ENCODE measurements at regions not wholly inside any gene's neighbourhood (a gene's known extent, or its start where the extent isn't known, plus 50 kb on each side); places are given as distances from the start of the nearest gene placed in this dataset.
A peak's percentile ranks its signal among the peaks of the same experiment; 100 is the strongest.

DNA sequence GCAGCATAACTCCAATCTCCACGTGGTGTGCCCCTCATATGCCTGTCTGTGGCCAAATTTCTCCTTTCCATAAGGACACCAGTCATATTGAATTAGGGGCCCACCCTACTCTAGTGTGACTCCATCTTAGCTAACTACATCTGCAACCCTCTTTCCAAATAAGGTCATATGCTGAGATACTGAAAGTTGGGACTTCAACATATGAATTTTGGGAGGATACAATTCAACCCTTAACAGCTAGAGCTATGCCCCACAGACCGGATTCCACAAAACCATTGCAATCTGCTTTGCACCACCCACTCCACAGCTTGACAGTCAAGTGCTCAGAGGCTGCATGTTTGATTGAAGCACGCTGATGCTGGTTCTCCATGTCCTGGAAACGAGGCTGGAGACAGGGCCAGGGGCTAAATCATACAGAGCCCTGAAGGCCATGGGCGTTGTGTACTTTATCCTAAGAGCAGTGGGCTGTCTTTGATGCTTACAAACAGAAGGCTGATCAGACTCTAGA, 122.8 kb downstream of the MTX3 start:
- DNase-seq: no peak

- no peak for DNase-seq
Observed at GRCh38 chr5:79865579-79865978, 125.5 kb downstream of the MTX3 start.

GRCh38 chr5:79864364-79864763, 126.7 kb downstream of the MTX3 start:
- no peak for DNase-seq

DNA sequence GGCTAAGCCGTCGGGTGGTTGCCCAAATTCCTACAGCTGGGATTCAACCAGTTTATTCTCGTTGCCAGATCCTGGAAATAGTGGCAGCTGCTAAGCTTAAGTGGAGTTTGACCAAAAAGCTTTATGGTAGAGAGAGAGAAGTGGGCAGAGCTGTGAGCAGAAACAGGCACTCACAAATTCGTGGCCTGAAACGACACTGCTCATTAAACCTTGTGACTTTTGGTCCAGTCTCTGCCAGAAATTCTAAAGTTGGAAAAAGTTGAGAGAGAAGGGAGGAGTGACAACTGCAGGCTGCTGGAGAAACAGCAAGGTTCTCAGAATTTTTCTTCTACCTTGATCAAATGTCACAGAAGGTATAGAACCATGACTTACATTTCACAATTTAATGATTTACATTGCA, 131.5 kb downstream of the MTX3 start:
- DNase-seq: no peak

DNA sequence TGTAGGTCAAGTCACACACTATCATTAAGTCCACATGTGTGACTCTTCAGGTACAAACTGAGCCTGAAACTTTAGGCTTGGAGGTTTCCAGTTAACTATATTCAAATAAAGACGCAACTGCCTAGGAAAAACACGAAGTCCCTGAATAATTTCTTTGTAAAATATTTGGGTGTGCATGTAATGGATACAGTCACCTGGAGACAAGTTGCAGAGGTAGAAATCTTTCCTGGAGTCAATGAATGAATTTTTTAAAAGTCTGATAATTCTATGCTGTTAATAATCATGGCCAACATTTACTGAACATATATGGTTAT, 132.7 kb downstream of the MTX3 start:
- no peak for DNase-seq

DNA sequence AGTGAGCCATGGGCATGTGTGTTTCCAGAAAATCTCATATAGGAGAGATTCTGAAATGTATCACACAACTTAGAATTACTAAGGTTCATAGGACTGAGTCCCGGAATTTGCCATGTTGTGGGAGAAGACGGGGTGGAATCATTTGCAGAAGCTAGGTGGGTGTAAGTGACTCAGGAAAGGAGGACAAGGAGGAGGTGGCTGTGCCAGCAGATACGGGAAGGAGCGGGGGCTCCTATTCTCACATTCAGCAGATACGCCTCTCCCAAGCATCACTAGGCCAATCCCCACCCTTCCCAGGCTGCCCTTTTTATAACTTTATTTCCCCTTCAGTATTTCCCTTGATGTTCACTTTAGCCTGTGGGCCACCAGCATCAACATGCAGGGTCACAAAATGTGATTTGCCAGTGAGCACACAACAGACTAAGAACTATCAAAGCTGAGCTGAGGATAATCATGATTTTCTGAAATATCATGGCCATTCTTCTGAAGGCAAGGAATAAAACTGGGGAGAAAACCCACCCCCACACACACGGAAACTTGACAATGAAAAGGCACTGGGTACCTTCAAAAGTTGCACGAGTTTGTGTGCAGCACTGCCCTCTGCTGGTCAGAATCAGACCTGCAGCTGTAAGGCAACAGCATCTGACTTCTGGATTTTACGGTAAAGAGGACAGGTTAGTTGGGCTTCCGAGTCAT, 133.2 kb downstream of the MTX3 start:
- peak; percentile 41 for DNase-seq

GRCh38 chr5:79856456-79857055, 134.5 kb downstream of the MTX3 start:
- DNase-seq: no peak

GRCh38 chr5:79853676-79854418, 137.2 kb downstream of the MTX3 start:
- no peak for DNase-seq

- no peak for DNase-seq
Observed at GRCh38 chr5:79853028-79853427, 138.0 kb downstream of the MTX3 start.

GRCh38 chr5:79851391-79851863, 139.6 kb downstream of the MTX3 start:
- DNase-seq: no peak

- no peak for DNase-seq
Observed at GRCh38 chr5:79850941-79851340, 140.1 kb downstream of the MTX3 start.

GRCh38 chr5:79850316-79850822, 140.7 kb downstream of the MTX3 start:
- no peak for DNase-seq

DNA sequence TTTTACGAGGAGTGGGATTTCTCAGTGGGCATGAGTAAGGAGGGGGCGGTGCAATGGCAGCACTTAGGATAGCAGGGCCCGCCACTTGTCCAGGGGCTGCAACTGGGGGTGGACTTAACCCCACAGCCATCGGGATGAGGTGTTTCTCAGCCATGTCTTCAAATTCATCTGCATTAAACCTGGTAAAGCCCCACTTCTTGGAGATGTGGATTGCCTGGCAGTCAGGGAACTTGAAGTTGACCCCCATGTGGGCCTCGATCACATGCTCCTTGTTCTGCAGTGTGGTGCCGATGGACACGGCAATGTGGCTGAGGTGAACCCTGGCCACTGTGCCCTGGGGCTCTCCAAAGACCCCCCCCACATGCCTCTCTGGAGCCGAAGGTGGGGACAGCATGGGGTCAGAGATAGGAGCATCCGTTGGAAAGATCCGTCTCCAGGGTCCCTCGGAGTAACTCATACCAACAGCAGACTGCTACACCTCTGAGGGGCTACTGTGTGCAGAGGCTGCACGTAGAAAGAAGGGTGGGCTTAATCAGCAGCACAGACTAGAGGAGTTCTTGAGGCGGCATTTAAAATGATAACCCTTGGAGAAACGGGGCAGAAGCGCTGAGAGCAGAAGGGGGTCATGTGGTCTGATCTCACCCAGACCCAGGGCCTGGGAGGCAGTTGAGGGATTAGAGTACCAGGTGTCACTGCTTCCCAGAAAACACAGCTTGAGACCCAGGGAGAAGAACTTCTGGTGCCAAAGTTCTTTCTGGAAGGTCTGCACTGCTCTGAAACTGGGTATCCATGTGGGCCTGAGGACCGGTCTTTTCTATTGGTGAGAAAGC, 141.4 kb downstream of the MTX3 start:
- DNase-seq: no peak
